B cell (primary cell): ENCODE measurements at regions not wholly inside any gene's neighbourhood (a gene's known extent, or its start where the extent isn't known, plus 50 kb on each side); places are given as distances from the start of the nearest gene placed in this dataset.

ENCODE experiments used
- ATAC-seq: fragments of 200-7000 bp; cut with Tn5 transposase; one replicate; pipeline ENCODE4 v1.10.0; 2021; ENCODE audit warnings: low read depth, mild to moderate bottlenecking, moderate number of reproducible peaks, moderate library complexity
- CTCF ChIA-PET: fragments of 350-600 bp; sonication (Branson Sonifier 250); formaldehyde crosslinking; loops from one replicate; lab custom pipeline; 2021; ENCODE audit warnings: antibody characterized with exemption, inconsistent platforms; lab: Charles Lee
- POLR2A ChIA-PET: fragments of 350-600 bp; sonication (Branson Sonifier 250); formaldehyde crosslinking; loops from one replicate; lab custom pipeline; 2021; ENCODE audit warnings: antibody characterized with exemption; lab: Charles Lee
- DNase-seq: peaks from one replicate; pipeline ENCODE4 v3.0.0; 2013
- H2AFZ ChIP-seq: 2 replicates; pipeline ENCODE4 v1.6.1; 2012; ENCODE audit warnings: mild to moderate bottlenecking, low read depth, low read length; ENCODE audit not compliant: insufficient read depth, poor library complexity, severe bottlenecking
- H3K27ac ChIP-seq, 2 donors: 1 replicate in 1 of 2; 2 replicates in 1 of 2; pipeline ENCODE4 v1.5.1; 2012 to 2013; ENCODE audit warnings: low read length in 2 of 2, mild to moderate bottlenecking in 2 of 2, moderate library complexity in 1 of 2
- H3K27me3 ChIP-seq, 4 experiments: fragments of 200-600 bp in 1 of 4; sonication (generic) in 1 of 4; replicated peaks in 1 of 4; 1 replicate in 2 of 4; 2 replicates in 2 of 4; pipeline versions ENCODE4 v1.6.1 to v1.7.0; 2013 to 2016; ENCODE audit warnings: low read length in 3 of 4, mild to moderate bottlenecking in 2 of 4, mixed read lengths in 1 of 4, moderate library complexity in 1 of 4; ENCODE audit not compliant: insufficient read depth in 4 of 4, control insufficient read depth in 3 of 4; ENCODE audit errors: control extremely low read depth in 1 of 4
- H3K36me3 ChIP-seq, 2 experiments: replicated peaks in 1 of 2; 1 replicate in 1 of 2; 2 replicates in 1 of 2; pipeline versions ENCODE4 v1.6.1 to v1.7.1; 2013; ENCODE audit warnings: low read length in 1 of 2; ENCODE audit not compliant: insufficient read depth in 2 of 2, control insufficient read depth in 1 of 2; ENCODE audit errors: control extremely low read depth in 1 of 2, extremely low read depth in 1 of 2
- H3K4me1 ChIP-seq, 2 donors: fragments of 200-600 bp in 1 of 2; sonication (generic) in 1 of 2; 1 replicate in 1 of 2; 2 replicates in 1 of 2; pipeline versions ENCODE4 v1.5.1 to v1.6.1; 2013 to 2017; ENCODE audit warnings: low read length in 2 of 2; ENCODE audit not compliant: control insufficient read depth in 2 of 2, insufficient read depth in 2 of 2
- H3K4me2 ChIP-seq: replicated peaks from 2 replicates; pipeline ENCODE3; 2012; ENCODE audit warnings: mild to moderate bottlenecking, low read depth, low read length; ENCODE audit not compliant: poor library complexity, severe bottlenecking
- H3K4me3 ChIP-seq, 5 experiments: fragments of 200-600 bp in 1 of 5; sonication (generic) in 1 of 5; 1 replicate in 3 of 5; 2 replicates in 2 of 5; pipeline versions ENCODE4 v1.5.1 to v1.7.0; 2011 to 2016; ENCODE audit warnings: low read length in 4 of 5, mild to moderate bottlenecking in 4 of 5, low read depth in 2 of 5, control low read depth in 1 of 5, moderate library complexity in 1 of 5; ENCODE audit not compliant: insufficient read depth in 1 of 5; ENCODE audit errors: control extremely low read depth in 1 of 5, extremely low read depth in 1 of 5
- H3K79me2 ChIP-seq: fragments of 200-600 bp; sonication (generic); one replicate; pipeline ENCODE4 v1.6.0; 2016; ENCODE audit warnings: low read length; ENCODE audit not compliant: control insufficient read depth, insufficient read depth
- H3K9ac ChIP-seq: fragments of 200-600 bp; sonication (generic); 2 replicates; pipeline ENCODE4 v1.6.1; 2017; ENCODE audit warnings: mild to moderate bottlenecking, low read length, moderate library complexity
- H3K9me3 ChIP-seq, 3 donors: one replicate each; pipeline versions ENCODE4 v1.6.1 to v1.7.1; 2013; ENCODE audit warnings: low read length in 2 of 3; ENCODE audit not compliant: control insufficient read depth in 2 of 3, insufficient read depth in 1 of 3; ENCODE audit errors: control extremely low read depth in 1 of 3
- H4K20me1 ChIP-seq: 2 replicates; pipeline ENCODE4 v1.6.0; 2012; ENCODE audit warnings: mild to moderate bottlenecking, low read length; ENCODE audit not compliant: insufficient read depth, control insufficient read depth, poor library complexity, severe bottlenecking
- H3K27ac Mint-ChIP-seq: one replicate; pipeline ENCODE4 v1.8.0; 2021; ENCODE audit warnings: mixed read lengths
- H3K27me3 Mint-ChIP-seq: one replicate; pipeline ENCODE4 v1.8.0; 2021; ENCODE audit warnings: mixed read lengths
- H3K4me1 Mint-ChIP-seq: one replicate; pipeline ENCODE4 v1.8.0; 2021; ENCODE audit warnings: mixed read lengths
- H3K4me3 Mint-ChIP-seq: one replicate; pipeline ENCODE4 v1.8.0; 2021; ENCODE audit warnings: mixed read lengths
- H3K9me3 Mint-ChIP-seq: one replicate; pipeline ENCODE4 v1.8.0; 2022; ENCODE audit warnings: mixed read lengths; ENCODE audit not compliant: insufficient read depth
- CTCF ChIP-seq: fragments of 200-600 bp; IDR thresholded peaks from one replicate; pipeline ENCODE4 v1.8.0; 2022; ENCODE audit warnings: antibody characterized with exemption, mild to moderate bottlenecking
- EZH2 ChIP-seq: IDR thresholded peaks from 2 replicates; pipeline ENCODE4 v1.6.1; 2012; ENCODE audit warnings: borderline replicate concordance, low read depth, mild to moderate bottlenecking, moderate library complexity, low read length; ENCODE audit not compliant: insufficient read depth, poor library complexity, severe bottlenecking
- WGBS: methylation state at CpG from one replicate; pipeline ENCODE4 v1.1.5; 2013; ENCODE audit warnings: missing lambda C conversion rate; ENCODE audit not compliant: insufficient coverage; 5-methylcytosine and 5-hydroxymethylcytosine counted together
- intact Hi-C: fragments of 100-400 bp; cut with micrococcal nuclease; formaldehyde crosslinking; loops from one replicate; pipeline ENCODE4 v1.10.0; 2022

- Histone ChIP-seq H3K27ac (no peak overlapping the region), H4K20me1 (no peaks in the 10 kb centered on the region), H3K4me2 (no peak overlapping the region), H3K4me3 (no peak overlapping the region), H2AFZ (no peak overlapping the region), H3K79me2 (no peaks in the 10 kb centered on the region), H3K9ac (no peak overlapping the region), H3K27me3 (peaks cover 0 to 3% (median 1%) of the 10 kb centered on the region in 4 experiments), H3K36me3 (no peaks in the 10 kb centered on the region), H3K4me1 (peaks cover 10 to 12% of the 10 kb centered on the region in 2 donors), H3K9me3 (no peaks in the 10 kb centered on the region)
- ATAC-seq, result no peak
- no peaks in the 10 kb centered on the region for H3K9me3 Mint-ChIP-seq
- H3K27ac Mint-ChIP-seq, result no peak overlapping the region
- ChIA-PET POLR2A (no interaction called here), CTCF (interaction anchor here (0.7 to 0.8 kb wide), 2 partner anchors 13 to 486 kb away, joined by 3 read pairs; no protein-coding TSS in a partner anchor)
- H3K4me3 Mint-ChIP-seq, result no peak overlapping the region
- DNase-seq, result no peak
- intact Hi-C loops, result no loop called here
- peaks cover 9% of the 10 kb centered on the region for H3K4me1 Mint-ChIP-seq
- WGBS, result 78% methylated on average over 1 of the region's 4 CpGs
- H3K27me3 Mint-ChIP-seq, result peaks cover 9% of the 10 kb centered on the region
- no peak for TF ChIP-seq CTCF
- no peak for TF ChIP-seq EZH2
These were observed 484.0 kb downstream of the GADD45G start for GRCh38 chr9:90088856-90089255.

- no peaks in the 10 kb centered on the region for H3K36me3 ChIP-seq
- H3K79me2 ChIP-seq, result no peaks in the 10 kb centered on the region
- Mint-ChIP-seq H3K4me3 (no peak overlapping the region), H3K27ac (no peak overlapping the region), H3K4me1 (peaks cover 3% of the 10 kb centered on the region), H3K9me3 (no peaks in the 10 kb centered on the region), H3K27me3 (peaks cover 9% of the 10 kb centered on the region)
- no peak overlapping the region for H3K9ac ChIP-seq
- no peaks in the 10 kb centered on the region for H3K9me3 ChIP-seq
- peaks cover 3 to 6% of the 10 kb centered on the region in 2 donors for H3K4me1 ChIP-seq
- DNase-seq, result no peak
- no peaks in the 10 kb centered on the region for H4K20me1 ChIP-seq
- H3K4me3 ChIP-seq, result no peak overlapping the region
- no peak for ATAC-seq
- peaks cover 0 to 6% (median 3%) of the 10 kb centered on the region in 4 experiments for H3K27me3 ChIP-seq
- ChIA-PET CTCF (no interaction called here), POLR2A (no interaction called here)
- no CpG with 5 or more reads among the region's 4 CpGs for WGBS
- no peak overlapping the region for H2AFZ ChIP-seq
- H3K4me2 ChIP-seq, result no peak overlapping the region
- no peak overlapping the region for H3K27ac ChIP-seq
- TF ChIP-seq EZH2, result no peak
- TF ChIP-seq CTCF, result no peak
- intact Hi-C loops, result no loop called here
These were observed 486.2 kb downstream of the GADD45G start for GRCh38 chr9:90090997-90091396.
